Parathyroid adenoma (tissue), 2 donors: ENCODE measurements at regions not wholly inside any gene's neighbourhood (a gene's known extent, or its start where the extent isn't known, plus 50 kb on each side); places are given as distances from the start of the nearest gene placed in this dataset.

Source experiments
- H2AFZ ChIP-seq: fragments of 300-600 bp; sonication (generic); one replicate; pipeline ENCODE4 v1.7.0; 2017; ENCODE audit warnings: antibody characterized with exemption, mild to moderate bottlenecking
- H3K27ac ChIP-seq: fragments of 300-600 bp; sonication (generic); one replicate; pipeline ENCODE4 v1.7.0; 2017
- H3K27me3 ChIP-seq: fragments of 300-600 bp; sonication (generic); one replicate; pipeline ENCODE4 v1.7.0; 2017; ENCODE audit warnings: low read length; ENCODE audit not compliant: control insufficient read depth, insufficient read depth
- H3K36me3 ChIP-seq: fragments of 300-600 bp; sonication (generic); one replicate; pipeline ENCODE4 v1.7.0; 2017; ENCODE audit warnings: low read length; ENCODE audit not compliant: control insufficient read depth, insufficient read depth
- H3K4me1 ChIP-seq: fragments of 300-600 bp; sonication (generic); one replicate; pipeline ENCODE4 v1.7.0; 2017; ENCODE audit warnings: control low read depth
- H3K4me2 ChIP-seq: fragments of 300-600 bp; sonication (generic); one replicate; pipeline ENCODE4 v1.7.0; 2017; ENCODE audit warnings: low read length
- H3K4me3 ChIP-seq: fragments of 300-600 bp; sonication (generic); one replicate; pipeline ENCODE4 v1.7.0; 2017; ENCODE audit warnings: low read depth, low read length
- H3K79me2 ChIP-seq: fragments of 300-600 bp; sonication (generic); one replicate; pipeline ENCODE4 v1.7.0; 2017; ENCODE audit warnings: control low read depth
- H3K9ac ChIP-seq: fragments of 300-600 bp; sonication (generic); one replicate; pipeline ENCODE4 v1.7.0; 2017; ENCODE audit warnings: mild to moderate bottlenecking
- H3K9me3 ChIP-seq: fragments of 300-600 bp; sonication (generic); one replicate; pipeline ENCODE4 v1.7.0; 2017; ENCODE audit warnings: low read length; ENCODE audit not compliant: control insufficient read depth
- CTCF ChIP-seq: fragments of 300-600 bp; sonication (generic); IDR thresholded peaks from one replicate; pipeline ENCODE4 v1.7.0; 2017; ENCODE audit warnings: antibody characterized with exemption, mild to moderate bottlenecking
- donor health status: primary hyperparathyroidism.

- TF ChIP-seq CTCF, result no peak
- Histone ChIP-seq H3K4me1 (no peaks in the 10 kb centered on the region), H3K27ac (no peak overlapping the region), H3K27me3 (no peaks in the 10 kb centered on the region), H3K79me2 (no peaks in the 10 kb centered on the region), H2AFZ (no peak overlapping the region), H3K9ac (no peak overlapping the region), H3K4me2 (no peak overlapping the region), H3K4me3 (no peak overlapping the region), H3K36me3 (no peaks in the 10 kb centered on the region), H3K9me3 (no peaks in the 10 kb centered on the region)
Measured at GRCh38 chr4:178976861-178977260, 1534.6 kb upstream of the AGA start.

GRCh38 chr4:178993306-178993705 is 1551.1 kb upstream of the AGA start:
- Histone ChIP-seq H3K27me3 (no peaks in the 10 kb centered on the region), H3K4me1 (no peaks in the 10 kb centered on the region), H3K9me3 (no peaks in the 10 kb centered on the region), H3K79me2 (no peaks in the 10 kb centered on the region), H3K4me3 (no peak overlapping the region), H3K4me2 (no peak overlapping the region), H2AFZ (no peak overlapping the region), H3K9ac (no peak overlapping the region), H3K27ac (no peak overlapping the region), H3K36me3 (no peaks in the 10 kb centered on the region)
- TF ChIP-seq CTCF, result no peak

GRCh38 chr4:179001918-179002317 is 1559.7 kb upstream of the AGA start:
- Histone ChIP-seq H3K4me2 (no peak overlapping the region), H3K27me3 (no peaks in the 10 kb centered on the region), H3K4me1 (no peaks in the 10 kb centered on the region), H3K4me3 (no peak overlapping the region), H3K79me2 (no peaks in the 10 kb centered on the region), H3K27ac (no peak overlapping the region), H3K9ac (no peak overlapping the region), H3K36me3 (no peaks in the 10 kb centered on the region), H2AFZ (no peak overlapping the region), H3K9me3 (no peaks in the 10 kb centered on the region)
- no peak for TF ChIP-seq CTCF

- no peaks in the 10 kb centered on the region for H3K36me3 ChIP-seq
- H3K27me3 ChIP-seq, result no peaks in the 10 kb centered on the region
- no peak overlapping the region for H3K4me3 ChIP-seq
- no peaks in the 10 kb centered on the region for H3K79me2 ChIP-seq
- H3K4me2 ChIP-seq, result no peak overlapping the region
- H3K9ac ChIP-seq, result no peak overlapping the region
- TF ChIP-seq CTCF, result no peak
- H2AFZ ChIP-seq, result no peak overlapping the region
- H3K27ac ChIP-seq, result no peak overlapping the region
- H3K9me3 ChIP-seq, result no peaks in the 10 kb centered on the region
- no peaks in the 10 kb centered on the region for H3K4me1 ChIP-seq
Measured at GRCh38 chr4:179007755-179008154, 1565.5 kb upstream of the AGA start.

GRCh38 chr4:179017581-179017980 is 1575.3 kb upstream of the AGA start:
- H3K9me3 ChIP-seq, result no peaks in the 10 kb centered on the region
- TF ChIP-seq CTCF, result no peak
- H2AFZ ChIP-seq, result no peak overlapping the region
- H3K4me2 ChIP-seq, result no peak overlapping the region
- H3K36me3 ChIP-seq, result no peaks in the 10 kb centered on the region
- H3K4me1 ChIP-seq, result no peaks in the 10 kb centered on the region
- no peak overlapping the region for H3K27ac ChIP-seq
- no peak overlapping the region for H3K9ac ChIP-seq
- no peaks in the 10 kb centered on the region for H3K79me2 ChIP-seq
- H3K27me3 ChIP-seq, result no peaks in the 10 kb centered on the region
- no peak overlapping the region for H3K4me3 ChIP-seq
